ENCODE measurements at regions not wholly inside any gene's neighbourhood (a gene's known extent, or its start where the extent isn't known, plus 50 kb on each side); places are given as distances from the start of the nearest gene placed in this dataset.

- H3K4me1 Mint-ChIP-seq (ENCODE audit: low read depth, unreplicated experiment): no peaks in the 10 kb centered on the region
- TF ChIP-seq CTCF (IDR thresholded peaks at IDR 0.05; ENCODE audit: unreplicated experiment): no peak
- no peak overlapping the region for H3K4me3 Mint-ChIP-seq (ENCODE audit: low read depth, unreplicated experiment)
- no peak overlapping the region for H3K27ac Mint-ChIP-seq (ENCODE audit: unreplicated experiment)
- intact Hi-C loops (cut with micrococcal nuclease; ENCODE audit: unreplicated experiment): no loop called here
- BruUV-seq (replicated peaks): no TSS peak
- CTCF ChIA-PET: no interaction called here
- no peaks in the 10 kb centered on the region for H3K36me3 Mint-ChIP-seq (ENCODE audit: insufficient read depth, unreplicated experiment)
- peaks cover 45% of the 10 kb centered on the region for H3K27me3 Mint-ChIP-seq (ENCODE audit: unreplicated experiment)
- DNase-seq: no peak
- no peaks in the 10 kb centered on the region for H3K9me3 Mint-ChIP-seq (ENCODE audit: low read depth, unreplicated experiment)
Observed at GRCh38 chr16:10242916-10243315, 60.7 kb upstream of the GRIN2A start.

- BruUV-seq (replicated peaks): no TSS peak
- H3K27ac Mint-ChIP-seq (ENCODE audit: unreplicated experiment): no peak overlapping the region
- no peak overlapping the region for H3K4me3 Mint-ChIP-seq (ENCODE audit: low read depth, unreplicated experiment)
- intact Hi-C loops (cut with micrococcal nuclease; ENCODE audit: unreplicated experiment): no loop called here
- H3K36me3 Mint-ChIP-seq (ENCODE audit: insufficient read depth, unreplicated experiment): no peaks in the 10 kb centered on the region
- H3K27me3 Mint-ChIP-seq (ENCODE audit: unreplicated experiment): peaks cover 25% of the 10 kb centered on the region
- CTCF ChIA-PET: interaction anchor here (0.8 kb wide), 1 partner anchor 67 kb away, joined by 3 read pairs; no protein-coding TSS in a partner anchor
- no peak for TF ChIP-seq CTCF (IDR thresholded peaks at IDR 0.05; ENCODE audit: unreplicated experiment)
- no peaks in the 10 kb centered on the region for H3K9me3 Mint-ChIP-seq (ENCODE audit: low read depth, unreplicated experiment)
- H3K4me1 Mint-ChIP-seq (ENCODE audit: low read depth, unreplicated experiment): no peaks in the 10 kb centered on the region
- no peak for DNase-seq
Observed at GRCh38 chr16:10245002-10245401, 62.8 kb upstream of the GRIN2A start.

GRCh38 chr16:10250137-10250828 is 68.1 kb upstream of the GRIN2A start:
- Mint-ChIP-seq H3K9me3 (ENCODE audit: low read depth, unreplicated experiment) (no peaks in the 10 kb centered on the region), H3K27ac (ENCODE audit: unreplicated experiment) (no peak overlapping the region), H3K36me3 (ENCODE audit: insufficient read depth, unreplicated experiment) (no peaks in the 10 kb centered on the region), H3K4me3 (ENCODE audit: low read depth, unreplicated experiment) (no peak overlapping the region), H3K27me3 (ENCODE audit: unreplicated experiment) (peaks cover 14% of the 10 kb centered on the region), H3K4me1 (ENCODE audit: low read depth, unreplicated experiment) (peaks cover under 1% of the 10 kb centered on the region)
- BruUV-seq (replicated peaks): no TSS peak
- TF ChIP-seq CTCF (IDR thresholded peaks at IDR 0.05; ENCODE audit: unreplicated experiment): no peak
- no peak for DNase-seq
- CTCF ChIA-PET: interaction anchor here (0.6 kb wide), 1 partner anchor 330 kb away, joined by 3 read pairs; the partner anchor contains the start of gene EMP2
- intact Hi-C loops (cut with micrococcal nuclease; ENCODE audit: unreplicated experiment): no loop called here

GRCh38 chr16:10252155-10252554 is 69.9 kb upstream of the GRIN2A start:
- BruUV-seq (replicated peaks): no TSS peak
- CTCF ChIA-PET: no interaction called here
- intact Hi-C loops (cut with micrococcal nuclease; ENCODE audit: unreplicated experiment): no loop called here
- H3K9me3 Mint-ChIP-seq (ENCODE audit: low read depth, unreplicated experiment): no peaks in the 10 kb centered on the region
- no peak for DNase-seq
- H3K4me3 Mint-ChIP-seq (ENCODE audit: low read depth, unreplicated experiment): no peak overlapping the region
- peaks cover 14% of the 10 kb centered on the region for H3K27me3 Mint-ChIP-seq (ENCODE audit: unreplicated experiment)
- H3K27ac Mint-ChIP-seq (ENCODE audit: unreplicated experiment): no peak overlapping the region
- peaks cover 18% of the 10 kb centered on the region for H3K4me1 Mint-ChIP-seq (ENCODE audit: low read depth, unreplicated experiment)
- TF ChIP-seq CTCF (IDR thresholded peaks at IDR 0.05; ENCODE audit: unreplicated experiment): no peak
- H3K36me3 Mint-ChIP-seq (ENCODE audit: insufficient read depth, unreplicated experiment): peaks cover 4% of the 10 kb centered on the region

Measured in Calu3 (cell line).